KMS-11 (cell line): ENCODE measurements at regions not wholly inside any gene's neighbourhood (a gene's known extent, or its start where the extent isn't known, plus 50 kb on each side); places are given as distances from the start of the nearest gene placed in this dataset.

Experiments
- H2AFZ ChIP-seq: fragments of 200-600 bp; sonication (generic); 2 replicates; pipeline ENCODE4 v1.6.1; 2016; ENCODE audit warnings: antibody characterized with exemption, mixed run types, low read depth
- H3K27ac ChIP-seq: fragments of 200-600 bp; sonication (generic); 2 replicates; pipeline ENCODE4 v1.6.1; 2016; ENCODE audit warnings: mild to moderate bottlenecking, mixed run types
- H3K27me3 ChIP-seq: fragments of 200-600 bp; sonication (generic); 2 replicates; pipeline ENCODE4 v1.6.1; 2017; ENCODE audit warnings: mild to moderate bottlenecking, low read depth, mixed run types, moderate library complexity; ENCODE audit not compliant: insufficient read depth
- H3K36me3 ChIP-seq: fragments of 200-600 bp; sonication (generic); 2 replicates; pipeline ENCODE4 v1.6.1; 2017; ENCODE audit warnings: mild to moderate bottlenecking, mixed run types; ENCODE audit not compliant: insufficient read depth
- H3K4me1 ChIP-seq: fragments of 200-600 bp; sonication (generic); 2 replicates; pipeline ENCODE4 v1.6.1; 2016; ENCODE audit warnings: mild to moderate bottlenecking, low read depth, mixed run types; ENCODE audit not compliant: poor library complexity, severe bottlenecking
- H3K4me2 ChIP-seq: fragments of 200-600 bp; sonication (generic); 2 replicates; pipeline ENCODE4 v1.7.0; 2016; ENCODE audit warnings: mild to moderate bottlenecking, mixed run types
- H3K4me3 ChIP-seq: fragments of 200-600 bp; sonication (generic); IDR thresholded peaks from 2 replicates; pipeline ENCODE4 v1.6.1; 2017; ENCODE audit warnings: low read depth, low read length, mixed read lengths; ENCODE audit not compliant: insufficient read depth
- H3K79me2 ChIP-seq: fragments of 200-600 bp; sonication (generic); 2 replicates; pipeline ENCODE4 v1.6.1; 2016; ENCODE audit warnings: low read depth, mixed run types; ENCODE audit not compliant: insufficient read depth
- H3K9ac ChIP-seq: fragments of 200-600 bp; sonication (generic); 2 replicates; pipeline ENCODE4 v1.6.1; 2016; ENCODE audit warnings: mild to moderate bottlenecking, mixed run types
- H4K20me1 ChIP-seq: fragments of 200-600 bp; sonication (generic); 2 replicates; pipeline ENCODE4 v1.6.1; 2016; ENCODE audit warnings: mild to moderate bottlenecking, mixed run types; ENCODE audit not compliant: insufficient read depth
- CTCF ChIP-seq: fragments of 200-600 bp; sonication (generic); conservative IDR thresholded peaks from 2 replicates; pipeline ENCODE4 v1.6.1; 2017; ENCODE audit warnings: low read depth, mild to moderate bottlenecking, antibody characterized with exemption, low read length, moderate library complexity, mixed read lengths

GRCh38 chr9:84538879-84539278 lies 130.7 kb upstream of the NTRK2 start:
- H3K36me3 ChIP-seq, result no peaks in the 10 kb centered on the region
- no peaks in the 10 kb centered on the region for H3K4me1 ChIP-seq
- H3K79me2 ChIP-seq, result no peaks in the 10 kb centered on the region
- no peak overlapping the region for H3K4me3 ChIP-seq
- TF ChIP-seq CTCF, result no peak
- no peaks in the 10 kb centered on the region for H4K20me1 ChIP-seq
- no peak overlapping the region for H2AFZ ChIP-seq
- H3K27ac ChIP-seq, result no peak overlapping the region
- no peak overlapping the region for H3K4me2 ChIP-seq
- no peak overlapping the region for H3K9ac ChIP-seq
- no peaks in the 10 kb centered on the region for H3K27me3 ChIP-seq

- H3K27me3 ChIP-seq, result no peaks in the 10 kb centered on the region
- H3K36me3 ChIP-seq, result no peaks in the 10 kb centered on the region
- TF ChIP-seq CTCF, result no peak
- no peak overlapping the region for H3K4me3 ChIP-seq
- H3K4me2 ChIP-seq, result no peak overlapping the region
- no peaks in the 10 kb centered on the region for H3K79me2 ChIP-seq
- no peak overlapping the region for H2AFZ ChIP-seq
- no peaks in the 10 kb centered on the region for H4K20me1 ChIP-seq
- H3K9ac ChIP-seq, result no peak overlapping the region
- no peaks in the 10 kb centered on the region for H3K4me1 ChIP-seq
- no peak overlapping the region for H3K27ac ChIP-seq
Measured at GRCh38 chr9:84542554-84542953, 127.0 kb upstream of the NTRK2 start.

GRCh38 chr9:84554069-84554664 lies 115.4 kb upstream of the NTRK2 start:
- no peak overlapping the region for H3K4me2 ChIP-seq
- no peak overlapping the region for H3K4me3 ChIP-seq
- no peaks in the 10 kb centered on the region for H4K20me1 ChIP-seq
- H3K9ac ChIP-seq, result no peak overlapping the region
- H2AFZ ChIP-seq, result no peak overlapping the region
- H3K36me3 ChIP-seq, result no peaks in the 10 kb centered on the region
- no peaks in the 10 kb centered on the region for H3K79me2 ChIP-seq
- H3K27me3 ChIP-seq, result no peaks in the 10 kb centered on the region
- H3K27ac ChIP-seq, result no peak overlapping the region
- no peaks in the 10 kb centered on the region for H3K4me1 ChIP-seq
- TF ChIP-seq CTCF, result no peak

- no peaks in the 10 kb centered on the region for H4K20me1 ChIP-seq
- no peak overlapping the region for H3K9ac ChIP-seq
- no peak overlapping the region for H3K27ac ChIP-seq
- H3K4me1 ChIP-seq, result no peaks in the 10 kb centered on the region
- TF ChIP-seq CTCF, result no peak
- H3K4me2 ChIP-seq, result no peak overlapping the region
- H3K27me3 ChIP-seq, result no peaks in the 10 kb centered on the region
- H3K36me3 ChIP-seq, result no peaks in the 10 kb centered on the region
- H3K79me2 ChIP-seq, result no peaks in the 10 kb centered on the region
- H3K4me3 ChIP-seq, result no peak overlapping the region
- H2AFZ ChIP-seq, result no peak overlapping the region
Measured at GRCh38 chr9:84556556-84556955, 113.0 kb upstream of the NTRK2 start.

GRCh38 chr9:84557751-84558150 lies 111.8 kb upstream of the NTRK2 start:
- Histone ChIP-seq H3K27ac (no peak overlapping the region), H3K27me3 (no peaks in the 10 kb centered on the region), H2AFZ (no peak overlapping the region), H3K4me3 (no peak overlapping the region), H3K9ac (no peak overlapping the region), H3K4me2 (no peak overlapping the region), H3K36me3 (no peaks in the 10 kb centered on the region), H4K20me1 (no peaks in the 10 kb centered on the region), H3K79me2 (no peaks in the 10 kb centered on the region), H3K4me1 (no peaks in the 10 kb centered on the region)
- no peak for TF ChIP-seq CTCF
